Breast epithelium (tissue), 4 donors: ENCODE measurements at regions not wholly inside any gene's neighbourhood (a gene's known extent, or its start where the extent isn't known, plus 50 kb on each side); places are given as distances from the start of the nearest gene placed in this dataset.
"Not testable (repeated sequence)": the region's sequence is repeated elsewhere in the genome, so short reads cannot be mapped to it uniquely, and the experiment has no call there.

Source experiments
- DNase-seq, 2 donors: peaks; one replicate each; pipeline ENCODE4 v3.0.0-alpha.2; 2019; ENCODE audit warnings: low spot score in 2 of 2
- H3K27ac ChIP-seq, 2 donors: fragments of 200-600 bp; sonication (generic) in 1 of 2; one replicate each; pipeline ENCODE4 v1.5.1; 2016 to 2019; ENCODE audit warnings: mild to moderate bottlenecking in 1 of 2
- H3K27me3 ChIP-seq, 2 donors: fragments of 200-600 bp; sonication (generic) in 1 of 2; one replicate each; pipeline versions ENCODE4 v1.5.1 to v1.6.0; 2017 to 2019; ENCODE audit warnings: control low read depth in 1 of 2, mild to moderate bottlenecking in 1 of 2
- H3K36me3 ChIP-seq: fragments of 200-600 bp; one replicate; pipeline ENCODE4 v1.5.1; 2019
- H3K4me1 ChIP-seq, 2 donors: fragments of 200-600 bp; sonication (generic); one replicate each; pipeline ENCODE4 v1.5.1; 2016 to 2019; ENCODE audit warnings: control low read depth in 1 of 2
- H3K4me3 ChIP-seq, 3 donors: fragments of 200-600 bp; sonication (generic); 1 replicate in 2 of 3; 2 replicates in 1 of 3; pipeline ENCODE4 v1.5.1; 2016 to 2019; ENCODE audit warnings: mild to moderate bottlenecking in 3 of 3, moderate library complexity in 2 of 3
- H3K9me3 ChIP-seq, 2 donors: fragments of 200-600 bp; sonication (generic) in 1 of 2; one replicate each; pipeline ENCODE4 v1.5.1; 2016 to 2019; ENCODE audit warnings: control low read depth in 1 of 2
- CTCF ChIP-seq, 3 donors: fragments of 450-650 bp; IDR thresholded peaks; one replicate each; pipeline ENCODE4 v1.5.1; 2016 to 2017; ENCODE audit warnings: antibody characterized with exemption in 3 of 3, mild to moderate bottlenecking in 3 of 3, moderate library complexity in 3 of 3
- POLR2A ChIP-seq: fragments of 450-650 bp; IDR thresholded peaks from one replicate; pipeline ENCODE4 v1.6.1; 2016; ENCODE audit warnings: antibody characterized with exemption, mild to moderate bottlenecking, moderate library complexity
- POLR2AphosphoS5 ChIP-seq, 3 donors: sonication (generic); formaldehyde crosslinking; IDR thresholded peaks; one replicate each; pipeline ENCODE4 v1.6.1; 2017; ENCODE audit warnings: antibody characterized with exemption in 3 of 3
- intact Hi-C: fragments of 100-400 bp; cut with DNase I; formaldehyde crosslinking; loops from one replicate; pipeline ENCODE4 v1.15.1; 2023; ENCODE audit warnings: low total_unique reads

- no peak for DNase-seq
- no peak for TF ChIP-seq POLR2A
- H3K27me3 ChIP-seq: no peaks in the 10 kb centered on the region
- no peak overlapping the region for H3K27ac ChIP-seq
- intact Hi-C loops: no loop called here
- no peaks in the 10 kb centered on the region for H3K36me3 ChIP-seq
- H3K9me3 ChIP-seq: no peaks in the 10 kb centered on the region
- H3K4me3 ChIP-seq: no peak overlapping the region
- H3K4me1 ChIP-seq: no peaks in the 10 kb centered on the region
Observed at GRCh38 chr21:35796844-35797243, 263.5 kb downstream of the SETD4 start.

- H3K27me3 ChIP-seq, H3K36me3 ChIP-seq, H3K4me3 ChIP-seq, intact Hi-C loops, H3K9me3 ChIP-seq, DNase-seq, H3K27ac ChIP-seq, H3K4me1 ChIP-seq: not testable (repeated sequence)
Observed at GRCh38 chr21:35794527-35794926, 265.8 kb downstream of the SETD4 start.

- Histone ChIP-seq H3K9me3 (no peaks in the 10 kb centered on the region), H3K27ac (no peak overlapping the region), H3K4me3 (no peak overlapping the region), H3K27me3 (no peaks in the 10 kb centered on the region), H3K4me1 (no peaks in the 10 kb centered on the region), H3K36me3 (no peaks in the 10 kb centered on the region)
- TF ChIP-seq CTCF (IDR thresholded peaks at IDR 0.05) (no peak), POLR2AphosphoS5 (IDR thresholded peaks at IDR 0.05) (no peak), POLR2A (no peak)
- DNase-seq: no peak
- intact Hi-C loops: no loop called here
Observed at GRCh38 chr21:35792569-35793305, 267.6 kb downstream of the SETD4 start.

- Histone ChIP-seq H3K4me1 (no peaks in the 10 kb centered on the region), H3K36me3 (no peaks in the 10 kb centered on the region), H3K4me3 (no peak overlapping the region), H3K27ac (no peak overlapping the region), H3K9me3 (no peaks in the 10 kb centered on the region), H3K27me3 (no peaks in the 10 kb centered on the region)
- DNase-seq: no peak
- intact Hi-C loops: no loop called here
- TF ChIP-seq CTCF (IDR thresholded peaks at IDR 0.05): no peak
- no peak for TF ChIP-seq POLR2A
- no peak for TF ChIP-seq POLR2AphosphoS5 (IDR thresholded peaks at IDR 0.05)
Observed at GRCh38 chr21:35791541-35792325, 268.6 kb downstream of the SETD4 start.

GRCh38 chr21:35783721-35784120 is 276.6 kb downstream of the SETD4 start:
- Histone ChIP-seq H3K27ac (no peak overlapping the region), H3K4me3 (no peak overlapping the region), H3K27me3 (no peaks in the 10 kb centered on the region), H3K36me3 (no peaks in the 10 kb centered on the region), H3K4me1 (no peaks in the 10 kb centered on the region), H3K9me3 (no peaks in the 10 kb centered on the region)
- TF ChIP-seq POLR2A (no peak), CTCF (IDR thresholded peaks at IDR 0.05) (no peak), POLR2AphosphoS5 (IDR thresholded peaks at IDR 0.05) (no peak)
- intact Hi-C loops: no loop called here
- DNase-seq: no peak

- no peak for DNase-seq
- Histone ChIP-seq H3K4me3 (no peak overlapping the region), H3K4me1 (no peaks in the 10 kb centered on the region), H3K27me3 (no peaks in the 10 kb centered on the region), H3K9me3 (no peaks in the 10 kb centered on the region), H3K27ac (no peak overlapping the region), H3K36me3 (no peaks in the 10 kb centered on the region)
- intact Hi-C loops: no loop called here
- no peak for TF ChIP-seq CTCF (IDR thresholded peaks at IDR 0.05)
- TF ChIP-seq POLR2AphosphoS5 (IDR thresholded peaks at IDR 0.05): no peak
- TF ChIP-seq POLR2A: no peak
Observed at GRCh38 chr21:35782667-35783066, 277.7 kb downstream of the SETD4 start.
